ENCODE measurements at regions not wholly inside any gene's neighbourhood (a gene's known extent, or its start where the extent isn't known, plus 50 kb on each side); places are given as distances from the start of the nearest gene placed in this dataset.

- CTCF ChIA-PET (ENCODE audit: partially characterized antibody): interaction anchor here (0.7 kb wide), 1 partner anchor 349 kb away, joined by 5 read pairs; no protein-coding TSS in a partner anchor
- 91 to 100% methylated on average over 1 to 8 of the region's 8 CpGs for WGBS, 2 experiments (ENCODE audit: extremely low coverage in 1 of 2, insufficient coverage in 1 of 2, insufficient read length in 1 of 2, insufficient replicate concordance in 2 of 2, low coverage in 1 of 2, low lambda C conversion rate in 2 of 2, missing lambda C conversion rate in 1 of 2)
- POLR2A ChIA-PET (ENCODE audit: partially characterized antibody): no interaction called here
- Histone ChIP-seq H3K23me2 (ENCODE audit: low read depth, low read length) (no peaks in the 10 kb centered on the region), H3K27me3 (replicated peaks in 1 of 4; ENCODE audit: control insufficient read depth in 3 of 4, extremely low read depth in 1 of 4, insufficient read depth in 3 of 4, low read length in 3 of 4) (no peaks in the 10 kb centered on the region), H2BK120ac (replicated peaks; ENCODE audit: low read depth, low read length) (no peak overlapping the region), H3K27ac (ENCODE audit: low read depth, low read length) (no peak overlapping the region), H3K4me3 (ENCODE audit: extremely low read depth in 1 of 4, insufficient read depth in 2 of 4, low read depth in 3 of 4, low read length in 4 of 4) (no peak overlapping the region), H3K79me2 (ENCODE audit: control insufficient read depth in 1 of 2, insufficient read depth in 2 of 2, low read length in 2 of 2) (no peaks in the 10 kb centered on the region), H4K5ac (ENCODE audit: insufficient read length, low read depth, low read length) (no peak overlapping the region), H3K18ac (ENCODE audit: extremely low read depth, low read length) (no peak overlapping the region), H3K9ac (replicated peaks in 1 of 4; ENCODE audit: extremely low read depth in 1 of 4, low read depth in 3 of 4, low read length in 3 of 4) (no peak overlapping the region), H3K9me3 (ENCODE audit: insufficient read depth in 2 of 2, low read depth in 1 of 2, low read length in 1 of 2) (no peaks in the 10 kb centered on the region), H3K56ac (replicated peaks; ENCODE audit: insufficient read length, low read depth, low read length) (no peak overlapping the region), H2AFZ (ENCODE audit: low read length) (no peak overlapping the region), H2BK12ac (ENCODE audit: low read depth, low read length) (no peak overlapping the region), H3K14ac (ENCODE audit: insufficient read length) (no peak overlapping the region), H4K8ac (ENCODE audit: extremely low read depth, insufficient read depth, low read length) (no peak overlapping the region), H3K23ac (ENCODE audit: insufficient read length) (no peak overlapping the region), H3K79me1 (ENCODE audit: low read depth, low read length) (no peaks in the 10 kb centered on the region), H2BK5ac (ENCODE audit: low read depth, low read length) (no peak overlapping the region), H3K4me1 (replicated peaks in 1 of 4; ENCODE audit: control insufficient read depth in 3 of 4, insufficient read depth in 4 of 4, low read length in 3 of 4) (no peaks in the 10 kb centered on the region; a peak in 1 of 7 replicates), H3K36me3 (ENCODE audit: control insufficient read depth in 2 of 4, insufficient read depth in 4 of 4, low read length in 3 of 4) (no peaks in the 10 kb centered on the region), H4K20me1 (replicated peaks in 1 of 2; ENCODE audit: control insufficient read depth in 1 of 2, insufficient read depth in 2 of 2, low read length in 2 of 2) (no peaks in the 10 kb centered on the region), H2BK15ac (ENCODE audit: low read length) (no peak overlapping the region), H3K4me2 (ENCODE audit: insufficient read depth in 1 of 2, low read depth in 2 of 2, low read length in 2 of 2) (no peak overlapping the region), H2AK5ac (ENCODE audit: low read depth, low read length) (no peak overlapping the region), H2BK20ac (ENCODE audit: low read length) (no peak overlapping the region), H4K91ac (replicated peaks; ENCODE audit: insufficient read length, low read length) (no peak overlapping the region), H3K4ac (replicated peaks; ENCODE audit: insufficient read length, low read depth, low read length) (no peak overlapping the region)
- no peak for TF ChIP-seq RFX5 (IDR thresholded peaks at IDR 0.05; ENCODE audit: borderline replicate concordance, low read depth, low read length)
- TF ChIP-seq USF2 (IDR thresholded peaks at IDR 0.05; ENCODE audit: low read length): no peak
- DNase-seq (ENCODE audit: low read depth in 1 of 2, low spot score in 2 of 2): no peak
- no peak for FAIRE-seq
Measured at GRCh38 chr4:40686081-40686913, 56.6 kb upstream of the RBM47 start.
